OCI-LY1 (cell line): ENCODE measurements at regions not wholly inside any gene's neighbourhood (a gene's known extent, or its start where the extent isn't known, plus 50 kb on each side); places are given as distances from the start of the nearest gene placed in this dataset.

Experiments
- H2AFZ ChIP-seq: fragments of 200-600 bp; sonication (generic), shearing (Covaris generic); 2 replicates; pipeline ENCODE4 v1.6.0; 2014; ENCODE audit warnings: antibody characterized with exemption, mild to moderate bottlenecking, low read length
- H3F3A ChIP-seq: fragments of 200-600 bp; sonication (generic), shearing (Covaris generic); 2 replicates; pipeline ENCODE4 v1.6.0; 2014; ENCODE audit warnings: mild to moderate bottlenecking, antibody characterized with exemption, low read length, moderate library complexity; ENCODE audit not compliant: insufficient read depth
- H3K27ac ChIP-seq: fragments of 200-600 bp; sonication (generic); 2 replicates; pipeline ENCODE4 v1.5.1; 2014; ENCODE audit warnings: low read length, mixed run types, mild to moderate bottlenecking, low read depth; ENCODE audit not compliant: poor library complexity, severe bottlenecking
- H3K27me3 ChIP-seq: fragments of 200-600 bp; sonication (generic); 2 replicates; pipeline ENCODE4 v1.6.0; 2014; ENCODE audit warnings: antibody characterized with exemption, mild to moderate bottlenecking, low read length, moderate library complexity; ENCODE audit not compliant: insufficient read depth
- H3K36me3 ChIP-seq: fragments of 200-600 bp; sonication (generic); 2 replicates; pipeline ENCODE4 v1.6.1; 2014; ENCODE audit warnings: mild to moderate bottlenecking, antibody characterized with exemption, low read length, moderate library complexity, mixed read lengths; ENCODE audit not compliant: insufficient read depth
- H3K4me1 ChIP-seq: fragments of 200-600 bp; sonication (generic); 2 replicates; pipeline ENCODE4 v1.5.1; 2014; ENCODE audit warnings: mild to moderate bottlenecking, low read length, moderate library complexity; ENCODE audit not compliant: insufficient read depth, severe bottlenecking
- H3K4me2 ChIP-seq: fragments of 200-600 bp; sonication (generic), shearing (Covaris generic); 2 replicates; pipeline ENCODE4 v1.6.1; 2014; ENCODE audit warnings: low read length
- H3K4me3 ChIP-seq: fragments of 200-600 bp; sonication (generic); 2 replicates; pipeline ENCODE4 v1.5.1; 2014; ENCODE audit warnings: low read length, low read depth, mild to moderate bottlenecking, mixed read lengths; ENCODE audit not compliant: poor library complexity, severe bottlenecking
- H3K79me2 ChIP-seq: fragments of 200-600 bp; shearing (Covaris generic); 2 replicates; pipeline ENCODE4 v1.6.1; 2016; ENCODE audit warnings: mixed run types, low read length, mixed read lengths; ENCODE audit not compliant: insufficient read depth
- H3K9ac ChIP-seq: fragments of 200-600 bp; sonication (generic), shearing (Covaris generic); 2 replicates; pipeline ENCODE4 v1.6.1; 2014; ENCODE audit warnings: mild to moderate bottlenecking, low read length, mixed read lengths
- H3K9me2 ChIP-seq: fragments of 200-600 bp; sonication (generic), shearing (Covaris generic); 2 replicates; pipeline ENCODE4 v1.6.1; 2014; ENCODE audit warnings: low read depth, mild to moderate bottlenecking, low read length, mixed read lengths
- H3K9me3 ChIP-seq: fragments of 200-600 bp; shearing (Covaris generic); 2 replicates; pipeline ENCODE4 v1.6.1; 2014; ENCODE audit warnings: low read length, mixed read lengths
- H4K20me1 ChIP-seq: fragments of 200-600 bp; sonication (generic), shearing (Covaris generic); 2 replicates; pipeline ENCODE4 v1.6.0; 2016; ENCODE audit warnings: mild to moderate bottlenecking, low read length; ENCODE audit not compliant: insufficient read depth
- CTCF ChIP-seq: fragments of 200-600 bp; sonication (generic), shearing (Covaris generic); IDR thresholded peaks from 2 replicates; pipeline ENCODE4 v1.5.1; 2017; ENCODE audit warnings: mild to moderate bottlenecking, antibody characterized with exemption, low read length, moderate library complexity, mixed read lengths
- EZH2 ChIP-seq: fragments of 200-600 bp; sonication (generic), shearing (Covaris generic); IDR thresholded peaks from 2 replicates; pipeline ENCODE4 v1.8.0; 2017; ENCODE audit warnings: borderline replicate concordance, mixed run types, mild to moderate bottlenecking, antibody characterized with exemption, low read length, moderate library complexity, mixed read lengths

- Histone ChIP-seq H3K4me2 (no peak overlapping the region), H3K9me2 (no peaks in the 10 kb centered on the region), H3K9ac (no peak overlapping the region), H3K79me2 (no peaks in the 10 kb centered on the region), H4K20me1 (no peaks in the 10 kb centered on the region), H3K36me3 (no peaks in the 10 kb centered on the region), H3K27ac (no peak overlapping the region), H3K4me3 (no peak overlapping the region), H3F3A (no peaks in the 10 kb centered on the region), H3K27me3 (no peaks in the 10 kb centered on the region), H3K9me3 (peaks cover 22% of the 10 kb centered on the region), H3K4me1 (no peaks in the 10 kb centered on the region), H2AFZ (no peak overlapping the region)
- TF ChIP-seq EZH2 (no peak), CTCF (no peak)
Measured at GRCh38 chr7:130829415-130829814, 95.4 kb upstream of the KLF14 start.

- Histone ChIP-seq H3K36me3 (no peaks in the 10 kb centered on the region), H4K20me1 (no peaks in the 10 kb centered on the region), H3K27ac (no peak overlapping the region), H3K9me3 (peaks cover 12% of the 10 kb centered on the region), H3K4me2 (no peak overlapping the region), H3K9ac (no peak overlapping the region), H3K4me1 (no peaks in the 10 kb centered on the region), H3K9me2 (no peaks in the 10 kb centered on the region), H2AFZ (no peak overlapping the region), H3F3A (no peaks in the 10 kb centered on the region), H3K79me2 (no peaks in the 10 kb centered on the region), H3K4me3 (no peak overlapping the region), H3K27me3 (no peaks in the 10 kb centered on the region)
- TF ChIP-seq CTCF (no peak), EZH2 (no peak)
Measured at GRCh38 chr7:130831322-130831721, 97.3 kb upstream of the KLF14 start.

- Histone ChIP-seq H3K9me2 (no peaks in the 10 kb centered on the region), H3K36me3 (no peaks in the 10 kb centered on the region), H3F3A (no peaks in the 10 kb centered on the region), H3K9ac (no peak overlapping the region), H3K4me1 (no peaks in the 10 kb centered on the region), H3K9me3 (peaks cover 8% of the 10 kb centered on the region), H2AFZ (no peak overlapping the region), H3K4me3 (no peak overlapping the region), H3K27ac (no peak overlapping the region), H3K79me2 (no peaks in the 10 kb centered on the region), H4K20me1 (no peaks in the 10 kb centered on the region), H3K27me3 (no peaks in the 10 kb centered on the region), H3K4me2 (no peak overlapping the region)
- TF ChIP-seq CTCF (peak; percentile 99), EZH2 (no peak)
Measured at GRCh38 chr7:130831817-130832481, 97.9 kb upstream of the KLF14 start.
